AG10803 (cell line): ENCODE measurements at regions not wholly inside any gene's neighbourhood (a gene's known extent, or its start where the extent isn't known, plus 50 kb on each side); places are given as distances from the start of the nearest gene placed in this dataset.
"Not testable (repeated sequence)": the region's sequence is repeated elsewhere in the genome, so short reads cannot be mapped to it uniquely, and the experiment has no call there.

Experiments used
- DNase-seq: peaks from one replicate; pipeline ENCODE4 v3.0.0; 2010; ENCODE audit warnings: low read depth
- H3K4me3 ChIP-seq: 2 replicates; pipeline ENCODE4 v1.5.1; 2011; ENCODE audit warnings: mild to moderate bottlenecking, low read length, control low read depth
- CTCF ChIP-seq: conservative IDR thresholded peaks from 2 replicates; pipeline ENCODE4 v1.5.1; 2011; ENCODE audit warnings: mild to moderate bottlenecking, low read length, control low read depth, inconsistent platforms

- no peak overlapping the region for H3K4me3 ChIP-seq
- TF ChIP-seq CTCF: no peak
- DNase-seq: no peak
Measured at GRCh38 chr10:94122211-94122610, 128.5 kb downstream of the PLCE1 start.

- DNase-seq: peak; percentile 91
Measured at GRCh38 chr10:94123258-94123995, 129.7 kb downstream of the PLCE1 start.

GRCh38 chr10:94124147-94124546 lies 130.4 kb downstream of the PLCE1 start:
- not testable (repeated sequence) for H3K4me3 ChIP-seq, DNase-seq

More at GRCh38 chr10:94123258-94123995, 129.7 kb downstream of the PLCE1 start:
- no peak for TF ChIP-seq CTCF
- H3K4me3 ChIP-seq: no peak overlapping the region

GRCh38 chr10:94125268-94125667 lies 131.5 kb downstream of the PLCE1 start:
- not testable (repeated sequence) for H3K4me3 ChIP-seq, DNase-seq

GRCh38 chr10:94125856-94126255 lies 132.1 kb downstream of the PLCE1 start:
- H3K4me3 ChIP-seq: no peak overlapping the region
- no peak for TF ChIP-seq CTCF
- peak; percentile 84 for DNase-seq

- TF ChIP-seq CTCF: no peak
- no peak overlapping the region for H3K4me3 ChIP-seq
- peak; percentile 83 for DNase-seq
Measured at GRCh38 chr10:94129393-94130130, 135.8 kb downstream of the PLCE1 start.

- peak; percentile 76 for DNase-seq
- no peak for TF ChIP-seq CTCF
- no peak overlapping the region for H3K4me3 ChIP-seq
Measured at GRCh38 chr10:94131885-94132284, 138.2 kb downstream of the PLCE1 start.

- DNase-seq: peak; percentile 69
- no peak overlapping the region for H3K4me3 ChIP-seq
- no peak for TF ChIP-seq CTCF
Measured at GRCh38 chr10:94133239-94133638, 139.5 kb downstream of the PLCE1 start.
